ENCODE measurements at regions not wholly inside any gene's neighbourhood (a gene's known extent, or its start where the extent isn't known, plus 50 kb on each side); places are given as distances from the start of the nearest gene placed in this dataset.
"Not testable (repeated sequence)": the region's sequence is repeated elsewhere in the genome, so short reads cannot be mapped to it uniquely, and the experiment has no call there.

GRCh38 chr3:66937041-66937440 lies 61.1 kb upstream of the KBTBD8 start:
- not testable (repeated sequence) for TF ChIP-seq CTCF (conservative IDR thresholded peaks at IDR 0.05; ENCODE audit: low read length); EZH2phosphoT487 (IDR thresholded peaks at IDR 0.05; ENCODE audit: borderline replicate concordance, low read depth, low read length)
